Mesenchymal stem cell (in vitro differentiated cells and primary cell): ENCODE measurements at regions not wholly inside any gene's neighbourhood (a gene's known extent, or its start where the extent isn't known, plus 50 kb on each side); places are given as distances from the start of the nearest gene placed in this dataset.

Experiments used
- DNase-seq: peaks from one replicate; pipeline ENCODE4 v3.0.0-alpha.2; 2013
- H2AFZ ChIP-seq: one replicate; pipeline ENCODE4 v1.6.1; 2013; ENCODE audit warnings: low read depth, mild to moderate bottlenecking, control low read depth, inconsistent platforms, low read length, moderate library complexity
- H2AK5ac ChIP-seq: 2 replicates; pipeline ENCODE4 v1.6.1; 2013; ENCODE audit warnings: low read length, moderate library complexity, mild to moderate bottlenecking, inconsistent platforms; ENCODE audit not compliant: severe bottlenecking
- H2BK120ac ChIP-seq: one replicate; pipeline ENCODE4 v1.6.1; 2013; ENCODE audit warnings: low read depth, mild to moderate bottlenecking, inconsistent platforms, low read length, moderate library complexity
- H2BK12ac ChIP-seq, 2 experiments: one replicate each; pipeline ENCODE4 v1.6.1; 2013; ENCODE audit warnings: inconsistent platforms in 2 of 2, low read length in 2 of 2, mild to moderate bottlenecking in 2 of 2, moderate library complexity in 2 of 2, control low read depth in 1 of 2
- H2BK15ac ChIP-seq: one replicate; pipeline ENCODE4 v1.6.1; 2013; ENCODE audit warnings: mild to moderate bottlenecking, low read depth, inconsistent platforms; ENCODE audit not compliant: poor library complexity, severe bottlenecking
- H2BK5ac ChIP-seq: 2 replicates; pipeline ENCODE4 v1.6.1; 2013; ENCODE audit warnings: low read depth, mild to moderate bottlenecking, low read length, control low read depth, inconsistent platforms; ENCODE audit not compliant: poor library complexity, severe bottlenecking
- H3K14ac ChIP-seq, 2 experiments: one replicate each; pipeline ENCODE4 v1.6.1; 2013; ENCODE audit warnings: inconsistent platforms in 2 of 2, low read length in 2 of 2, control low read depth in 1 of 2, mild to moderate bottlenecking in 1 of 2, moderate library complexity in 1 of 2
- H3K18ac ChIP-seq, 2 experiments: one replicate each; pipeline ENCODE4 v1.6.1; 2013; ENCODE audit warnings: inconsistent platforms in 2 of 2, low read length in 2 of 2, control low read depth in 1 of 2, low read depth in 1 of 2, mild to moderate bottlenecking in 1 of 2
- H3K23ac ChIP-seq, 2 experiments: one replicate each; pipeline ENCODE4 v1.6.1; 2013; ENCODE audit warnings: inconsistent platforms in 2 of 2, low read length in 2 of 2, mild to moderate bottlenecking in 2 of 2, moderate library complexity in 2 of 2, control low read depth in 1 of 2
- H3K27ac ChIP-seq: 2 replicates; pipeline ENCODE4 v1.5.1; 2013; ENCODE audit warnings: mild to moderate bottlenecking, moderate library complexity, low read length, control low read depth, inconsistent platforms; ENCODE audit not compliant: poor library complexity, severe bottlenecking
- H3K27me3 ChIP-seq, 2 experiments: 2 replicates each; pipeline versions ENCODE4 v1.6.1 to v1.7.0; 2013; ENCODE audit warnings: low read length in 2 of 2, mild to moderate bottlenecking in 2 of 2, moderate library complexity in 2 of 2, control low read depth in 1 of 2, inconsistent platforms in 1 of 2; ENCODE audit not compliant: control insufficient read depth in 1 of 2, insufficient read depth in 1 of 2
- H3K36me3 ChIP-seq, 2 experiments: 2 replicates each; pipeline versions ENCODE4 v1.6.1 to v1.7.0; 2013; ENCODE audit warnings: low read length in 2 of 2, control low read depth in 1 of 2, inconsistent platforms in 1 of 2, low read depth in 1 of 2, mild to moderate bottlenecking in 1 of 2; ENCODE audit not compliant: insufficient read depth in 2 of 2, control insufficient read depth in 1 of 2
- H3K4ac ChIP-seq, 2 experiments: one replicate each; pipeline ENCODE4 v1.6.1; 2013; ENCODE audit warnings: inconsistent platforms in 2 of 2, low read length in 2 of 2, mild to moderate bottlenecking in 2 of 2, moderate library complexity in 2 of 2, control low read depth in 1 of 2, low read depth in 1 of 2
- H3K4me1 ChIP-seq: 2 replicates; pipeline ENCODE4 v1.6.1; 2013; ENCODE audit warnings: low read depth, low read length, control low read depth; ENCODE audit not compliant: control insufficient read depth, insufficient read depth
- H3K4me2 ChIP-seq: 2 replicates; pipeline ENCODE4 v1.6.1; 2013; ENCODE audit warnings: low read length, mild to moderate bottlenecking, inconsistent platforms; ENCODE audit not compliant: poor library complexity, severe bottlenecking
- H3K4me3 ChIP-seq, 2 experiments: 2 replicates each; pipeline versions ENCODE4 v1.5.1 to v1.7.0; 2013; ENCODE audit warnings: low read length in 2 of 2, mild to moderate bottlenecking in 2 of 2, control low read depth in 1 of 2, low read depth in 1 of 2; ENCODE audit not compliant: insufficient read depth in 1 of 2
- H3K79me1 ChIP-seq: replicated peaks from 2 replicates; pipeline ENCODE4 v1.6.1; 2013; ENCODE audit warnings: mild to moderate bottlenecking, control low read depth, low read length, inconsistent platforms; ENCODE audit not compliant: poor library complexity, severe bottlenecking
- H3K9ac ChIP-seq: 2 replicates; pipeline ENCODE4 v1.7.0; 2013; ENCODE audit warnings: mild to moderate bottlenecking, low read length, moderate library complexity
- H3K9me3 ChIP-seq: 2 replicates; pipeline ENCODE4 v1.7.0; 2013; ENCODE audit warnings: mild to moderate bottlenecking, low read length; ENCODE audit not compliant: control insufficient read depth
- H4K8ac ChIP-seq: one replicate; pipeline ENCODE4 v1.6.1; 2013; ENCODE audit warnings: inconsistent platforms, mild to moderate bottlenecking, low read length, moderate library complexity
- H4K91ac ChIP-seq: one replicate; pipeline ENCODE4 v1.6.1; 2013; ENCODE audit warnings: mild to moderate bottlenecking, low read length, inconsistent platforms
- WGBS: methylation state at CpG from one replicate; pipeline ENCODE4 v1.1.7; 2013; ENCODE audit warnings: mixed read lengths; 5-methylcytosine and 5-hydroxymethylcytosine counted together

- H2BK120ac ChIP-seq = no peak overlapping the region
- H3K4me1 ChIP-seq = no peaks in the 10 kb centered on the region
- H3K27ac ChIP-seq = no peak overlapping the region
- no peaks in the 10 kb centered on the region for H3K27me3 ChIP-seq
- H2BK5ac ChIP-seq = no peak overlapping the region
- no peaks in the 10 kb centered on the region for H3K36me3 ChIP-seq
- H3K4me2 ChIP-seq = no peak overlapping the region
- H3K4ac ChIP-seq = no peak overlapping the region
- H3K9me3 ChIP-seq = no peaks in the 10 kb centered on the region
- H3K23ac ChIP-seq = peak overlapping the region in 1 of 2 experiments; percentile 69
- no peak overlapping the region for H2BK12ac ChIP-seq
- 18% methylated on average over 6 of the region's 6 CpGs for WGBS
- H4K91ac ChIP-seq = no peak overlapping the region
- no peak overlapping the region for H3K18ac ChIP-seq
- H3K79me1 ChIP-seq = no peaks in the 10 kb centered on the region
- no peak overlapping the region for H3K9ac ChIP-seq
- H3K4me3 ChIP-seq = no peak overlapping the region
- DNase-seq = no peak
- no peak overlapping the region for H4K8ac ChIP-seq
- H2AK5ac ChIP-seq = no peak overlapping the region
- H2BK15ac ChIP-seq = no peak overlapping the region
- no peak overlapping the region for H3K14ac ChIP-seq
- H2AFZ ChIP-seq = no peak overlapping the region
These were observed 51.4 kb upstream of the LSM6 start for GRCh38 chr4:146124023-146124680.

- WGBS = no CpG with 5 or more reads among the region's 1 CpG
- Histone ChIP-seq H4K91ac (no peak overlapping the region), H3K4me3 (no peak overlapping the region), H2BK120ac (no peak overlapping the region), H2BK15ac (no peak overlapping the region), H3K4me2 (no peak overlapping the region), H3K36me3 (no peaks in the 10 kb centered on the region), H3K14ac (no peak overlapping the region), H3K27me3 (no peaks in the 10 kb centered on the region), H3K9me3 (peaks cover under 1% of the 10 kb centered on the region), H2BK5ac (no peak overlapping the region), H2BK12ac (no peak overlapping the region), H3K79me1 (no peaks in the 10 kb centered on the region), H3K18ac (no peak overlapping the region), H3K4ac (no peak overlapping the region), H3K27ac (no peak overlapping the region), H3K23ac (no peak overlapping the region), H3K4me1 (no peaks in the 10 kb centered on the region), H3K9ac (no peak overlapping the region), H4K8ac (no peak overlapping the region), H2AFZ (no peak overlapping the region), H2AK5ac (no peak overlapping the region)
- no peak for DNase-seq
These were observed 52.3 kb upstream of the LSM6 start for GRCh38 chr4:146123231-146123630.

GRCh38 chr4:146122398-146122797, 53.1 kb upstream of the LSM6 start:
- no peak overlapping the region for H3K9ac ChIP-seq
- no peak for DNase-seq
- H2BK5ac ChIP-seq = no peak overlapping the region
- H3K4ac ChIP-seq = no peak overlapping the region
- no peak overlapping the region for H3K4me2 ChIP-seq
- no peak overlapping the region for H3K4me3 ChIP-seq
- no peak overlapping the region for H2BK15ac ChIP-seq
- H2BK120ac ChIP-seq = no peak overlapping the region
- no peaks in the 10 kb centered on the region for H3K4me1 ChIP-seq
- no peak overlapping the region for H4K8ac ChIP-seq
- H3K9me3 ChIP-seq = peaks cover 5% of the 10 kb centered on the region
- no peak overlapping the region for H2AK5ac ChIP-seq
- no peak overlapping the region for H3K18ac ChIP-seq
- H3K14ac ChIP-seq = no peak overlapping the region
- no peak overlapping the region for H3K23ac ChIP-seq
- 71% methylated on average over 6 of the region's 6 CpGs for WGBS
- no peak overlapping the region for H2AFZ ChIP-seq
- no peaks in the 10 kb centered on the region for H3K79me1 ChIP-seq
- H2BK12ac ChIP-seq = no peak overlapping the region
- H4K91ac ChIP-seq = no peak overlapping the region
- no peaks in the 10 kb centered on the region for H3K36me3 ChIP-seq
- no peaks in the 10 kb centered on the region for H3K27me3 ChIP-seq
- H3K27ac ChIP-seq = no peak overlapping the region

GRCh38 chr4:146121757-146122156, 53.8 kb upstream of the LSM6 start:
- H2AFZ ChIP-seq = no peak overlapping the region
- no peak overlapping the region for H3K18ac ChIP-seq
- H3K79me1 ChIP-seq = no peaks in the 10 kb centered on the region
- no peak overlapping the region for H3K14ac ChIP-seq
- H2BK120ac ChIP-seq = no peak overlapping the region
- H3K9ac ChIP-seq = no peak overlapping the region
- 87% methylated on average over 3 of the region's 3 CpGs for WGBS
- H3K4me1 ChIP-seq = no peaks in the 10 kb centered on the region
- H3K23ac ChIP-seq = no peak overlapping the region
- H4K91ac ChIP-seq = no peak overlapping the region
- H2BK12ac ChIP-seq = no peak overlapping the region
- H2BK5ac ChIP-seq = no peak overlapping the region
- no peak overlapping the region for H3K4me3 ChIP-seq
- no peaks in the 10 kb centered on the region for H3K27me3 ChIP-seq
- no peak overlapping the region for H3K27ac ChIP-seq
- no peak overlapping the region for H3K4me2 ChIP-seq
- no peak overlapping the region for H2AK5ac ChIP-seq
- no peak overlapping the region for H4K8ac ChIP-seq
- peaks cover 7% of the 10 kb centered on the region for H3K9me3 ChIP-seq
- H3K36me3 ChIP-seq = no peaks in the 10 kb centered on the region
- no peak for DNase-seq
- H3K4ac ChIP-seq = no peak overlapping the region
- H2BK15ac ChIP-seq = no peak overlapping the region
